Endothelial cell of umbilical vein (primary cell): ENCODE measurements at regions not wholly inside any gene's neighbourhood (a gene's known extent, or its start where the extent isn't known, plus 50 kb on each side); places are given as distances from the start of the nearest gene placed in this dataset.

Experiments used
- CTCF ChIP-seq, 2 donors: IDR thresholded peaks; 1 replicate in 1 of 2; 2 replicates in 1 of 2; pipeline ENCODE4 v1.5.1; 2011; ENCODE audit warnings: low read length in 2 of 2, mild to moderate bottlenecking in 2 of 2, moderate library complexity in 2 of 2, control low read depth in 1 of 2, inconsistent platforms in 1 of 2, low read depth in 1 of 2; ENCODE audit not compliant: insufficient read depth in 1 of 2; ENCODE audit errors: extremely low read depth in 1 of 2
- EZH2 ChIP-seq: IDR thresholded peaks from 2 replicates; pipeline ENCODE4 v1.6.1; 2012; ENCODE audit warnings: borderline replicate concordance, low read depth, mild to moderate bottlenecking, moderate library complexity, low read length, inconsistent platforms; ENCODE audit not compliant: severe bottlenecking

GRCh38 chr12:113581342-113581741 is 109.7 kb upstream of the LHX5 start:
- no peak for TF ChIP-seq EZH2
- TF ChIP-seq CTCF (IDR thresholded peaks at IDR 0.05; ENCODE audit: extremely low read depth in 1 of 2, insufficient read depth in 1 of 2, low read depth in 1 of 2, low read length in 2 of 2): no peak
